CD4-positive, alpha-beta T cell treated with Interleukin-4 for 1 hour (primary cell): ENCODE measurements at regions not wholly inside any gene's neighbourhood (a gene's known extent, or its start where the extent isn't known, plus 50 kb on each side); places are given as distances from the start of the nearest gene placed in this dataset.

Experiments used
- DNase-seq, 2 donors: peaks; one replicate each; pipeline ENCODE4 v3.0.0-alpha.2; 2020 to 2022

DNA sequence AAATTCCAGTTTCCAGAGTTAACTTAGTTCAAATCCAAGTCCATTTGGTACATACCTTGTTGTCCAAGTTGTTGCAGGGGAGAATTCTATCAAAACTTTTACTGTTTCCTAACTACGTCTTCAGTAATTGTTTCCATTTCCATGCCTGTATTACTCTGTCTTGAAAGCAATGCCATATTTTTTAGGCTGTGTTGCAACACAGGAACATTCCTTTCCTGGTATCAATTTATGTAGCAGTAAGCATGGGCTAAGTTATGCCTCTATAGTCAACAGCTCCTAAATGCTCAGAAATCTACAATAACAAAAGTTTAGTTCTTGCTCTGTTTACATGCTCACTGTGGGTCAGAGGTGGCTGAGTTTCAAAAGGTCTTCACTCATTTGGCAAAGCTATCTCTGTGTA lies 1943.8 kb upstream of the PIK3C3 start:
- no peak for DNase-seq

DNA sequence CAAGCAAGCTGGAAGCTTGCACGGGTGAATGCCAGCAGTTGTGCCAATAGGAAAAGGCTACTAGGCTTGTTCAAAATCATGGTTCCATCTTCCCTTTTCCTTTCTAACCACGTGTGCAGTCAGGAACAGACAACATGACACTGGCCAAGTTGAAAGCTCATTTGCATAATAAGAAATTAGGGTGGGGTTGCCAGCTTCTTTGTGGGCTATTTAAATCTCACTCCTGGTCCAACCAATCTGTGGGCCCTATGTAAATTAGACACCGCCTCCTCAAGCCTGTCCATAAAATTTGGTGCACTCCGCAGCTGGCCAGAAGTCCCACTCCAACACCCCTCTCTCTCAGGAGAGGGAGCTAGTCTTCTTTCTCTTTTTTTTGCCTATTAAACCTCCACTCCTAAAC lies 1948.4 kb upstream of the PIK3C3 start:
- DNase-seq: no peak

- DNase-seq: no peak
Observed at GRCh38 chr18:40004246-40004645, 1950.8 kb upstream of the PIK3C3 start.

DNA sequence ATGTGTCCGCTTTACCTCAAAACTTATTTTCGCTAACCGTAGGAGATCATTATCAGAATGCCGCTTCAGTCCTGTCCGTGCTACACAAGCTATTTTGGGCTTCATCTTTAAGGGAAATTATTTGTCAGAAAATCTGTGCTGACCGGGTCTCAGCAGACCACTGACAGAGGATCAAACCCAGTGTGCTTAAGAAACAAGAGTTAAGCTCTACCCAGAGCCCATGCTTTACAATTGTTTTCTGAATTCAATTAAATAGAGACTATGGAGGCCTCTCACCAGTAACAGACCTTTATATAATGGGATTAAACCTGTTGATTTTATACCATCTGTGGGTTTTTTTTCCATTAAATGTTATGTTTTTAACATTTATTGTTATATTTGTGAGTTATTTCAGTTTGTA lies 1956.7 kb upstream of the PIK3C3 start:
- DNase-seq: no peak

DNA sequence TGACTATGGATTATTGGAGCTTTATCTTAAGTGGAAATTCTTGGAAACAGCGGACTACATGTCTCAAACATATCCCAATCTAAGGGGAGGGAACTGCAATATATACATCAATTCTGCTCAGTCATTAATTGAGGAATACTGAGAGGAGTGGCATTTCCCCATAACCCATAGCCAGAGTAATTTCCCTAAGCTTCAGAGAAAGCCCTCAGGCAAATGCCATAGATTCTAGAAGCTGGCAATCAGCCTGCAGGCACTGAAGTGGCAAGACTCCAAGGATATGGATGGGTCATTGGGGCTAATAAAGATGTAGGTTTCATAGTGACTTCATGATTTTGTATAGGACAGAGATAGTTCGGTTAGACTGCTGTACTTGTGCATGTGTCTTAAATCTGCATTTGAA lies 1960.5 kb upstream of the PIK3C3 start:
- DNase-seq: no peak

DNA sequence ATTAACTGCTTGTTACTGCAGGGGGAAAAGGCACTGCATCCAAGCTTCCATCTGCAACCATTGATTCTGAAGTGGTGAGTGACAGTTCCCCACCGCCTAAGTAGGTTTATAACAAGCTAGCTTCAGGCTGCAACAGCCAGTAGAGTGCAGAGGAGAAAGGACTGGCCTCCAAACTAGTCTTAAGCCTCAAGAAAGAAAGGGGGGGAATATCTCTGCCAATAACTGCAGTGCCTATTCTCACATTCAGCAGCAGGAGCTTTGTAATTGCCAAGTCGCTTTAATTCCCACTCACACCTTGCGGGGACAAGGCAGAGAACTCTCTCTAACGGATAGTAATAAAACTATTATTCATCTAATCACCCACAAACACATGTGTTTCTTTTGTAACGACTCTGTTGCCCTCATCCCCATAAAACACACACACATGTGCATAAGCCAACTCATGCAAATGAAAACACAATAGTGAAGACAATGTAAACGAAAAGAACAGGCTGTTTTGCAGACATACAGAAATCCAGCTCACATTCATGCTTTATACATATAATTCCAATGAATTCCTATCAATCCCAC lies 1963.3 kb upstream of the PIK3C3 start:
- no peak for DNase-seq

- no peak for DNase-seq
Observed at GRCh38 chr18:39990540-39990939, 1964.5 kb upstream of the PIK3C3 start.

DNA sequence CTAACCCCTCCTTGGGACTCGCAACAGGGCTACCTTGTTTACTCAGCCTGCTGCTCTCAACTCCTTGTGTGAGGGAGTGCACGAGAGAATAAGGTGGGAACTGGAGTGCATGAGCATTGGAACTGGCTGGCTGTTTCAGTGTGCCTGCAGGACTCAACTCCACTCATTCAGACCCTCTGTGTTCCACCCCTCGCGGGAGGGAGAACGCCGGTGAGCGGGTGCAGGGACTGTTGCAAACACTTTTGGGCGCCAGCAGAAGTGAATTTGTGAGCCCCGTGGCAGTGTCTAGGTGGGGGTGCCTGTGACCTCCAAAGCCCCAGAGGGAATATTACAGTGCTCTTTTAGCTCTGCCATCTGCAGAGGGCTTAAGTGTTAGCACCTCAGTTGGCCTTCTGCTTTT lies 1978.3 kb upstream of the PIK3C3 start:
- no peak for DNase-seq

DNA sequence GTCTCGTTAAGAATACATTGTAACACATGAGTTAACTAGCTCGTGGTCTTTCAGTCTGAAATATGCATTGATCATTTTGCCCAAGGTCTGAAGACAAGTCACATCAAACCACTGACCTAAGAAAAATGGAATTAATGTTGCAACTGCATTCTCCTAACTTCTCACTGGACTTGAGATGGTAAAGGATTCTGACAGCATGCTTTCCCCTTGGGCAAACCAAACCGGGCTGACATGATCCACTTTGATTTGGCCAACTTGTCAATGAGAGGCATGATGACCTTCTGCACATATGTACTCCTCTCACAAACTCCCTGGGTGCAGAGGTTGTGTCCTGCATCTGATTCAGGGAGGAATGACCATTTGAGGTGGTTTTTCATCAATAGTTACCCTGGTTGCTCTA lies 1982.5 kb upstream of the PIK3C3 start:
- DNase-seq: no peak

DNA sequence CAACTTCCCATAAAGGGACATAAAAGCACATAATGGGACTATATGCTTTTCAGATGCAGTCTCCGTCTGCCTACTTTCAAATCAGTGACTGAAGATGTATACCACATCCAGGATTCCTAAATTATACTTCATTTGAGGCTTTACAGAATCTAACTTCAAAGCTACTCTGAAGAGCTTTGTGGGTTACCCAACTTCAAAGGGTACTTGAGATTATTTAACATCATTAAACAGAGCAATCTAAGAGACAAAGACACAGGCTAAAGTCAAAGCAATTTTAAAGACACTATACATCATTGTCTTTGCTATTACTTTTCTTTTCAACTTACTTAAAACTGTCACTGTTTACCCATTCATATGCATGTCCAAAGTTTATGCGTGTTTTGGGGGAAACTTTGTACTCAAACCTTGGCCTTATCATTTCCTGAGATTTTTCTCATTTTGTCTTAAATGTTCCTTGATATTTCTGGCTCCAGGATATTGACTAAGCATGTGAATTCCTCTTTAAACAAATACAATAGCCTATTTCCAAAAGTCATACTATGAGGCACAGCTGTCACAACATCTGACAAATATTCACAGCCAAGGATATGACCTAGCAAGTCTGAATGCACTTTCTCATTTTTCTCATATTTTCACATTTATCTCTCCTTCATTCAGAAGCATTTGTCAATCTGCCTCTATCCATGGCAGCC lies 1985.1 kb upstream of the PIK3C3 start:
- no peak for DNase-seq

GRCh38 chr18:39966275-39966674 lies 1988.8 kb upstream of the PIK3C3 start:
- no peak for DNase-seq

GRCh38 chr18:39962546-39962945 lies 1992.5 kb upstream of the PIK3C3 start:
- no peak for DNase-seq

GRCh38 chr18:39960550-39960949 lies 1994.5 kb upstream of the PIK3C3 start:
- no peak for DNase-seq

DNA sequence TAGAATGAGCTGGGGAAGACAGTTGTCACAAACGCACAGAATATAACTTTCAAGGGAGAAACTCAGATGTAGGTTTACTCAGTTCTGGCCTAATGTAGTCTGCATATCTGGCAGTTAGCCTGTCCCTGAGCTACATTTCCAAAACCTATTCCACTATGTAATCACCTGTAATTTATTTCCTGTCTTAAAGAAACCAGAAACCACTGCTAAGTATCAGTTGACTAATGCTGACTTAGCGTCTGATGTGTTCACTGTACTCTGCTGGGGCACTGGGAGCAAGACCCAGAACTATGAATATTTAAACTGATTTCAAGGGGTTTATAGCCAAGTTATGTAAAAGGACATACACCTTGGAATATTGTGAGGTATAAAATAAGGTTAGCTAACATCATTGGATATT lies 1995.2 kb upstream of the PIK3C3 start:
- no peak for DNase-seq

DNA sequence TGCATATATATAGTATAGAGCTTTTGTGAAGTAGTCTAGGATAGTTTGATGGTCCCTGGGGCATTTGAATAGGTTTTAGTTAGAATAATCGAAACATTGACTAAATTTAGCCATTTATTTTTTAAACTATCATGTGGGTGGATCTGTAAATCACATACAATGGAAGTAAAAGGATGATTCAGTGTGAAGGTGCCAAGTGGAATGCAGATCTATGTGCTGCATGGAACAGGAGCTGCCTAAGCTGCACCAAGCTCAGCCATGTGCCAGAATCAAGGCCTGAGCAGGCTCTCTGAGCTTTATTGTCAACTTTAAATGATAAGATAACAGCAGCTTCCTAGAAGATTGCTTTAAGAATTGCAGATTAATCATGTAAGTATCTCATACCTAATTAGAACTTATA lies 1996.2 kb upstream of the PIK3C3 start:
- DNase-seq: no peak

- no peak for DNase-seq
Observed at GRCh38 chr18:39952816-39953215, 2002.2 kb upstream of the PIK3C3 start.

- no peak for DNase-seq
Observed at GRCh38 chr18:39951142-39951720, 2003.8 kb upstream of the PIK3C3 start.

DNA sequence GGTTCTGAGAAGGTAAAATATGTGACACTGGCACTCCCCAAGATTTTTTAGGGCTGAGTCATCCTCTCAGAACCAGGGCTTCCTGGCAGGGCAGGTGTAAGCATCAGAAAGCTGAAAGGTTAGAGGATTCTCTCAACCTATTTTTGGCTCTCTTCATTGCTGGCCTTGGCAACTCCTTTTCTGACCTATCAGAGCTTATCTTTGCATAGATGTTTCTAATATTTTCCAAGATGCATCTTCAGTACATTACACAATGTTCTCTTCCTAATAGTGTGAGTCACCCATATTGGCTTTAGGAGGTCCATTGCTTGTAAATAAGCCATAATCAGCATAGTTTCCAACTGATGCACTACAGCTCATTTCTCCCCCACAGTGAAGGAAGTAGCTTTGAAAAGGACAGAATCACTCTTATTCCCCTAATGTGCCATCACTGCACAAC lies 2008.4 kb upstream of the PIK3C3 start:
- DNase-seq: no peak

DNA sequence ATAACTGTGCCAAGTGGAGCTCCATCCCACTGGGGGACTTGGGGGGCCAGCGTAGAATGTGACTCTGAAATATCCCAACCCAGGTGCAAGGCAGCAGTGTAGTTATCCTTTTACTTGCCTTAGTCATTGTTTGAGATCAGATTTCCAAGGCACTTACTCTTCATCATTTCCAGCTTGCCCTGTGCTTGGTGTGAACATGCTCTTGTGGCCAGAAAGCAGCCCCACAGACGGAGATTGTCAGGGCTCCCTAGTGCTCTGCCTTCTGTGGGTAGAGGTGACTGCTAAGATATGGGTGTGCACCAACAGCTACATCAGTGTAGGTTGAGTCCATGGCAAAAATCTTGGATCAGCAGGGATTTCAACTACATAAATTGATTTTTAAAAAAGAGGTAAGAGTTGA lies 2010.0 kb upstream of the PIK3C3 start:
- no peak for DNase-seq

DNA sequence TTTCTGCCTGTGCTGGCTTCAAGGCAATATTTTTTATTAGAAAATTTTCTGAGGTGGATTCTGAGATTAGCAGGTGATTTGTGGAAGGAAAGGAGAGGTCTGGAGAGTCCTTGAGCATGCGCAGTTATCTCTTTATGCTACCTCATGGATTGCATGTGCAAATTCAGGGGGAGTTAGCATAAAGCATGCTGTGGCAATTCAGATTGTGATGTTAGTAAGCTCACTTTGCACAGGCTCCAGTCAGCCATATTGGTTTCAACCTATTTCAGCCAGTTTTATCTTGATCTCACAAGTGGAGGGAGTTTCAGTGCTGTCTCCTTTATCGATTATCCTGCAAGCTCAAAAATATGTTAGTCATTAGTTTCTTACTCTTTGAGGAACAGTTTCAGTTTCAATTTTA lies 2012.3 kb upstream of the PIK3C3 start:
- no peak for DNase-seq

DNA sequence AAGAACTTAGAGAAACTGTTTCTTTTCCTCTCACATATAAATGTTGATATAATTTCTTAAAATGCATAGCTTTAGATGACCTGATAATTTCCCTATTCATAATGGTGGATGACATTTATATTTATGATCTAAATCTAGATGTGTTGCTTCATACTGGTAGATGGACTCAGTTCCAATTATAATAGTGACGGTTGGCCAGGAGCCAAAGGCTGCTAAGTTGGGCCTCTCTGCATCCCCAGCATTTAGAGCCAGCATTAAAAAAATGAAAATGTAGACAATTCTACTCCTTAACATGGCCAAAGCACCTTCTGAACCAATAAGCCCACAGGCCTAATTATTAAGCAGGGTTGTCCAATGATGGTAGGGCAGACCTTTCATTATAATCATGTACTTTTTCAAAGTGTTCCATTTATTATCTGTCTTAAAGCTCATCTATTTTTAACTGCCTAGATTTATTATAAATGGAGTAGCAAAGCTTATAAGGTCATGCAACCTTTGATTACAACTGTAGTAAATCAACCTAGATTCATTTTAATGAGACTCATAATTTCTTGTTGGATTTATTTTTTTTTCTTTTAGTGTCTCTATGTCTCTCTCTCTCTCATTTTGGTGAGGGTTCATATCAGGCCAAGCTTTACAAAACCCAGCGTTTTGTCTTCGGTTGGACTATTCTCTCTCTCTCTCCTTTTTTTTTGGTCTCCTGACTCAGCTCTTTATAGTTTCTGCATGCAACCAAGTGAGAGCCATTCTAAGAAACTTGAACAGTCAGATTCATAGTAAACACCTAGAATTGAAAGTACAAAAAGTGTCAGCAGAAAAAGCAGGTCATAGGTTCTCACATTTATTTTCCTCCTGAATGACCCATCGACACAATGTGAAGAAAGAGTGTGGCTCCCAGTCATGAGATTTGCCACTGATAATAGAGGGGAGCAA lies 2016.1 kb upstream of the PIK3C3 start:
- no peak for DNase-seq

- DNase-seq: no peak
Observed at GRCh38 chr18:39935598-39935997, 2019.4 kb upstream of the PIK3C3 start.

GRCh38 chr18:39918847-39919246 lies 2036.2 kb upstream of the PIK3C3 start:
- no peak for DNase-seq
